Heart right ventricle (tissue), 16 donors: ENCODE measurements at regions not wholly inside any gene's neighbourhood (a gene's known extent, or its start where the extent isn't known, plus 50 kb on each side); places are given as distances from the start of the nearest gene placed in this dataset.

ENCODE experiments used
- ATAC-seq, 8 donors: fragments of 200-7000 bp; cut with Tn5 transposase; one replicate each; pipeline ENCODE4 v1.9.1; 2020; ENCODE audit warnings: mild to moderate bottlenecking in 8 of 8, moderate library complexity in 8 of 8, moderate number of reproducible peaks in 1 of 8
- DNase-seq, 2 donors: peaks; one replicate each; pipeline ENCODE4 v3.0.0-alpha.2; 2020
- H3K27ac ChIP-seq, 10 donors: fragments of 200-600 bp; sonication (generic) in 2 of 10; one replicate each; pipeline versions ENCODE4 v1.5.0 to v1.8.0; 2020 to 2022; ENCODE audit warnings: mild to moderate bottlenecking in 3 of 10
- H3K27me3 ChIP-seq, 7 donors: fragments of 200-600 bp; one replicate each; pipeline ENCODE4 v1.8.0; 2021 to 2022; ENCODE audit warnings: mild to moderate bottlenecking in 2 of 7
- H3K36me3 ChIP-seq, 9 donors: fragments of 200-600 bp; sonication (generic) in 1 of 9; one replicate each; pipeline versions ENCODE4 v1.5.0 to v1.8.0; 2020 to 2022; ENCODE audit warnings: mild to moderate bottlenecking in 2 of 9
- H3K4me1 ChIP-seq, 9 donors: fragments of 200-600 bp; sonication (generic) in 1 of 9; one replicate each; pipeline versions ENCODE4 v1.5.0 to v1.8.0; 2020 to 2022; ENCODE audit warnings: mild to moderate bottlenecking in 4 of 9
- H3K4me3 ChIP-seq, 10 donors: fragments of 200-600 bp; sonication (generic) in 2 of 10; one replicate each; pipeline versions ENCODE4 v1.5.0 to v1.8.0; 2020 to 2022; ENCODE audit warnings: mild to moderate bottlenecking in 7 of 10, moderate library complexity in 2 of 10
- H3K9me3 ChIP-seq, 11 donors: fragments of 200-600 bp in 10 of 11; sonication (generic) in 2 of 11; one replicate each; pipeline versions ENCODE4 v1.5.0 to v1.8.0; 2013 to 2022; ENCODE audit warnings: mild to moderate bottlenecking in 2 of 11, control low read depth in 1 of 11, moderate library complexity in 1 of 11
- WGBS, 2 donors: extraction: QIAGEN DNeasy Blood & Tissue Kit; methylation state at CpG; one replicate each; pipeline ENCODE4 v1.1.7; 2013; ENCODE audit warnings: inconsistent platforms in 1 of 2; 5-methylcytosine and 5-hydroxymethylcytosine counted together
- intact Hi-C, 10 donors: fragments of 100-400 bp; cut with DNase I; formaldehyde crosslinking; loops; one replicate each; pipeline versions ENCODE4 v1.11.1 to v1.14.2; 2022
- TF ChIP-seq, protein P1 (sequence below), 9 donors: fragments of 200-600 bp; sonication (generic) in 2 of 9; IDR thresholded peaks; one replicate each; pipeline versions ENCODE4 v1.5.0 to v1.8.0; 2021 to 2022; ENCODE audit warnings: antibody characterized with exemption in 9 of 9, mild to moderate bottlenecking in 5 of 9, moderate library complexity in 1 of 9
- donor health status: Arrhythmogenic right ventricular cardiomyopathy.
- donor health status: ischemic (EF 13 %, LVEDD 7.1; RV severe dilation, severe dysfunction).
- donor health status: healthy with polysubstance abuse.
- donor health status: DM: no; HTN: yes; CAD: no.
- donor health status: DM: no; HTN: no; CAD: no.
- donor health status: ischemic (EF 25% LVEDD 6.9; RV normal size, moderate dysfunction).
- donor health status: ischemic (EF 25% LVEDD 5.7; RV mildly dilated, moderate dysfunction).
- donor health status: healthy.
- donor health status: DM: yes; HTN: yes; CAD: no.
- donor health status: Ischemic cardiomyopathy.
- donor health status: ischemic (EF 35%, LVEDD 5.7; RV mildly dilated, moderate dysfunction).
- donor health status: nonischemic (EF 11% LVEDD 7.7; RV severe dilation, severe dysfunction).
- donor health status: DM: yes; HTN: yes; CAD: no.
- donor health status: PGD.
- donor health status: ischemic (EF 29% LVEDD 5.4; RV normal size, mild dysfunction).
- donor health status: nonischemic (EF 23%, LVEDD 6.1; RV moderate dilation, normal function).

DNA sequence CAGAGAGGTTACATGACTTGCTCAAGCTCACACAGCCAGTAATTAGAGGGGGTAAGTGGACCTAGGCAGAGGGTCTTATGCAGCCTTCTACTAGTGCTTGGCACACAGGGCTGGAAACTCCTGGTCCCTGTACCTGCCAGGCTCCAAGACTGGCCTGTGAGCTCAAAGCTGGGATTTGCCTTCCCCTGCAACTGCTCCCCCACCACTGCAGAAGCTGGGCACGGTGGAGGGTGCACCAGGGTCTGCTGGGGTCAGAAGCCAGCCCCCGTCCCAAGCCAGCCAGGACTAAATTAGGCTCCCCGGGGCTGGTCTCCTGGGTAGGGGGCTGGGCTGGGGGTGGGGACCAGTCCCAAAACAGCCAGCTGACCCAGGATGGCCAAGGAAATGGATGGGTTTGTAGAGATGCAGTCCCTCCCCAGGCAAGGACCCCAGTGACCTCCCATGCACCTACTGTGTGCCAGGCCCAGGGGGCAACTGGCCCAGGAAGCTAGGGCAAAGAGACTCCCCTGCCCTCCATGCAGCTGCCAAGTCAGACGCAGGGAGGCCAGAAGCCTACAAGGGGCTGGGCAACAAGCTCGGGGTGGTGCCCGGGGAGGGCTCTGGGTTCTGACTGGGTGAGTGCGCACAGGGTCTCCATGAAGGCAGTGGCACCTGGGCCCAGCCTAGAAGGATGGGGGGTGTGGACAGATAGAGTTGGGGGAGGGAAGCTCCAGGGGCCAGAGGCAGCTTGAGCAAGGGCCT lies 51.8 kb upstream of the LINGO1 start:
- Histone ChIP-seq H3K27me3 (peaks cover 0 to 27% (median 5%) of the 10 kb centered on the region in 7 donors), H3K9me3 (no peaks in the 10 kb centered on the region), H3K4me3 (no peak overlapping the region), H3K36me3 (no peaks in the 10 kb centered on the region), H3K4me1 (no peaks in the 10 kb centered on the region), H3K27ac (no peak overlapping the region)
- no peak for DNase-seq
- ATAC-seq = no peak
- intact Hi-C loops = no loop called here
- WGBS, 2 donors = 78 to 88% methylated on average over 7 of the region's 7 CpGs
- TF ChIP-seq, protein P1, sequence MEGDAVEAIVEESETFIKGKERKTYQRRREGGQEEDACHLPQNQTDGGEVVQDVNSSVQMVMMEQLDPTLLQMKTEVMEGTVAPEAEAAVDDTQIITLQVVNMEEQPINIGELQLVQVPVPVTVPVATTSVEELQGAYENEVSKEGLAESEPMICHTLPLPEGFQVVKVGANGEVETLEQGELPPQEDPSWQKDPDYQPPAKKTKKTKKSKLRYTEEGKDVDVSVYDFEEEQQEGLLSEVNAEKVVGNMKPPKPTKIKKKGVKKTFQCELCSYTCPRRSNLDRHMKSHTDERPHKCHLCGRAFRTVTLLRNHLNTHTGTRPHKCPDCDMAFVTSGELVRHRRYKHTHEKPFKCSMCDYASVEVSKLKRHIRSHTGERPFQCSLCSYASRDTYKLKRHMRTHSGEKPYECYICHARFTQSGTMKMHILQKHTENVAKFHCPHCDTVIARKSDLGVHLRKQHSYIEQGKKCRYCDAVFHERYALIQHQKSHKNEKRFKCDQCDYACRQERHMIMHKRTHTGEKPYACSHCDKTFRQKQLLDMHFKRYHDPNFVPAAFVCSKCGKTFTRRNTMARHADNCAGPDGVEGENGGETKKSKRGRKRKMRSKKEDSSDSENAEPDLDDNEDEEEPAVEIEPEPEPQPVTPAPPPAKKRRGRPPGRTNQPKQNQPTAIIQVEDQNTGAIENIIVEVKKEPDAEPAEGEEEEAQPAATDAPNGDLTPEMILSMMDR (IDR thresholded peaks at IDR 0.05) = no peak

DNA sequence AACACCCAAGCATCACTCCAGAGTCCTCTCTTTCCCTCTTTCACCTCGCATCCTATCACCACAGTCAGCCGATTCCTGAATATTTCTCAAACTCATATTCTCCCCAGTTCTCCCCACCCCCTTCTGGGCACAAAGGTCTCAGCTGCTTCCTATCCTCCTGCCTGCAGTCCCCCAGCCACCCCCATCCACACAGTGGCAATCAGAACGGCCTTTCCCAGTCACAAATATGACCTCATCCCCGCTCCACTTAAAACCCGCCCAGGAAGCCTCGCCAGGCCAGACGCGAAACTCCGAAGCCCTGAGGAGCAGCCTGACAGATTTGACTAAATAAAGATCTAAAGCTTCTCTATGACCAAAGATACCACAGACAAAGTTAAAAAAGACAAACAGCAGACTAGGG lies 49.9 kb upstream of the LINGO1 start:
- DNase-seq (no peak), ATAC-seq (peak in 1 of 8 donors; percentile 51)
- WGBS, 2 donors = 27 to 36% methylated on average over 9 of the region's 9 CpGs
- Histone ChIP-seq H3K4me1 (no peaks in the 10 kb centered on the region), H3K4me3 (no peak overlapping the region), H3K9me3 (no peaks in the 10 kb centered on the region), H3K36me3 (no peaks in the 10 kb centered on the region), H3K27me3 (peaks cover 0 to 14% (median 0%) of the 10 kb centered on the region in 7 donors), H3K27ac (no peak overlapping the region)
- intact Hi-C loops = no loop called here
- TF ChIP-seq, protein P1 (IDR thresholded peaks at IDR 0.05) = no peak
